ENCODE measurements at regions not wholly inside any gene's neighbourhood (a gene's known extent, or its start where the extent isn't known, plus 50 kb on each side); places are given as distances from the start of the nearest gene placed in this dataset.

GRCh38 chr4:85218756-85219155 lies 252.3 kb upstream of the WDFY3 start:
- WGBS, 5 donors: 82 to 95% (median 91%) methylated on average over 1 of the region's 1 CpG
- H3K4me1 ChIP-seq: no peaks in the 10 kb centered on the region

GRCh38 chr4:85221606-85222005 lies 253.3 kb upstream of the ARHGAP24 start:
- H3K27ac ChIP-seq: no peak overlapping the region
- no peak for TF ChIP-seq POLR2AphosphoS5 (IDR thresholded peaks at IDR 0.05)
- TF ChIP-seq POLR2A (IDR thresholded peaks at IDR 0.05): no peak
- no peak for TF ChIP-seq CTCF (IDR thresholded peaks at IDR 0.05)
- no peak for TF ChIP-seq EP300 (IDR thresholded peaks at IDR 0.05)
- 51 to 70% (median 61%) methylated on average over 2 of the region's 2 CpGs for WGBS, 5 donors
- intact Hi-C loops (cut with DNase I; ENCODE audit: low total_unique reads): no loop called here
- H3K9me3 ChIP-seq: peaks cover 5 to 21% (median 15%) of the 10 kb centered on the region in 4 donors
- no peak for DNase-seq
- H3K36me3 ChIP-seq: no peaks in the 10 kb centered on the region
- no peak overlapping the region for H3K4me3 ChIP-seq
- no peaks in the 10 kb centered on the region for H3K4me1 ChIP-seq
- no peaks in the 10 kb centered on the region for H3K27me3 ChIP-seq

More at GRCh38 chr4:85218756-85219155, 252.3 kb upstream of the WDFY3 start:
- Histone ChIP-seq H3K27ac (no peak overlapping the region), H3K4me3 (no peak overlapping the region), H3K36me3 (no peaks in the 10 kb centered on the region), H3K9me3 (peaks cover 5 to 32% (median 20%) of the 10 kb centered on the region in 4 donors), H3K27me3 (no peaks in the 10 kb centered on the region)
- no peak for DNase-seq
- intact Hi-C loops (cut with DNase I; ENCODE audit: low total_unique reads): no loop called here
- no peak for TF ChIP-seq EP300 (IDR thresholded peaks at IDR 0.05)
- TF ChIP-seq POLR2A (IDR thresholded peaks at IDR 0.05): no peak
- TF ChIP-seq CTCF (IDR thresholded peaks at IDR 0.05): no peak
- TF ChIP-seq POLR2AphosphoS5 (IDR thresholded peaks at IDR 0.05): no peak

GRCh38 chr4:85222561-85222960 lies 252.4 kb upstream of the ARHGAP24 start:
- Histone ChIP-seq H3K9me3 (peaks cover 0 to 12% (median 8%) of the 10 kb centered on the region in 4 donors), H3K36me3 (no peaks in the 10 kb centered on the region), H3K4me3 (no peak overlapping the region), H3K27ac (no peak overlapping the region), H3K27me3 (no peaks in the 10 kb centered on the region), H3K4me1 (no peaks in the 10 kb centered on the region)
- DNase-seq: no peak
- 64 to 70% (median 67%) methylated on average over 4 of the region's 4 CpGs for whole genome bisulfite sequencing, 5 donors
- intact Hi-C loops (cut with DNase I; ENCODE audit: low total_unique reads): no loop called here
- no peak for TF ChIP-seq POLR2AphosphoS5 (IDR thresholded peaks at IDR 0.05)

- no peak overlapping the region for H3K27ac ChIP-seq
- no peak overlapping the region for H3K4me3 ChIP-seq
- H3K27me3 ChIP-seq: no peaks in the 10 kb centered on the region
- intact Hi-C loops (cut with DNase I; ENCODE audit: low total_unique reads): no loop called here
- no peaks in the 10 kb centered on the region for H3K9me3 ChIP-seq
- H3K36me3 ChIP-seq: no peaks in the 10 kb centered on the region
- 62 to 89% (median 73%) methylated on average over 2 of the region's 2 CpGs for WGBS, 5 donors
- TF ChIP-seq CTCF (IDR thresholded peaks at IDR 0.05) (no peak), POLR2AphosphoS5 (IDR thresholded peaks at IDR 0.05) (no peak), POLR2A (IDR thresholded peaks at IDR 0.05) (no peak), EP300 (IDR thresholded peaks at IDR 0.05) (no peak)
- H3K4me1 ChIP-seq: no peaks in the 10 kb centered on the region
- no peak for DNase-seq
These were observed 246.7 kb upstream of the ARHGAP24 start for GRCh38 chr4:85228264-85228663.

- H3K36me3 ChIP-seq: no peaks in the 10 kb centered on the region
- no peak overlapping the region for H3K27ac ChIP-seq
- H3K27me3 ChIP-seq: no peaks in the 10 kb centered on the region
- no peaks in the 10 kb centered on the region for H3K9me3 ChIP-seq
- TF ChIP-seq POLR2AphosphoS5 (IDR thresholded peaks at IDR 0.05) (no peak), POLR2A (IDR thresholded peaks at IDR 0.05) (no peak), EP300 (IDR thresholded peaks at IDR 0.05) (no peak), CTCF (IDR thresholded peaks at IDR 0.05) (no peak)
- intact Hi-C loops (cut with DNase I; ENCODE audit: low total_unique reads): no loop called here
- no peaks in the 10 kb centered on the region for H3K4me1 ChIP-seq
- DNase-seq: no peak
- 81 to 93% (median 85%) methylated on average over 3 of the region's 3 CpGs for WGBS, 5 donors
- H3K4me3 ChIP-seq: no peak overlapping the region
These were observed 241.4 kb upstream of the ARHGAP24 start for GRCh38 chr4:85233516-85233915.

Measured in stomach (tissue), 8 donors.